Choroid plexus epithelial cell (primary cell): ENCODE measurements at regions not wholly inside any gene's neighbourhood (a gene's known extent, or its start where the extent isn't known, plus 50 kb on each side); places are given as distances from the start of the nearest gene placed in this dataset.

Experiments
- DNase-seq: peaks from one replicate; pipeline ENCODE4 v3.0.0-alpha.2; 2010; ENCODE audit warnings: low read depth
- H3K4me3 ChIP-seq: 2 replicates; pipeline ENCODE4 v1.5.1; 2011; ENCODE audit warnings: low read depth, mild to moderate bottlenecking, control low read depth, low read length, moderate library complexity
- CTCF ChIP-seq: conservative IDR thresholded peaks from 2 replicates; pipeline ENCODE4 v1.5.1; 2011; ENCODE audit warnings: low read depth, mild to moderate bottlenecking, control low read depth, inconsistent platforms, low read length, moderate library complexity

- no peak overlapping the region for H3K4me3 ChIP-seq
- TF ChIP-seq CTCF, result no peak
- no peak for DNase-seq
Measured at GRCh38 chr6:159360306-159360705, 191.1 kb downstream of the FNDC1 start.

- no peak for TF ChIP-seq CTCF
- no peak overlapping the region for H3K4me3 ChIP-seq
- DNase-seq, result no peak
Measured at GRCh38 chr6:159359581-159360297, 190.5 kb downstream of the FNDC1 start.

- H3K4me3 ChIP-seq, result no peak overlapping the region
- TF ChIP-seq CTCF, result no peak
- no peak for DNase-seq
Measured at GRCh38 chr6:159358562-159358961, 189.4 kb downstream of the FNDC1 start.

- no peak for DNase-seq
- no peak overlapping the region for H3K4me3 ChIP-seq
- no peak for TF ChIP-seq CTCF
Measured at GRCh38 chr6:159357211-159357915, 188.2 kb downstream of the FNDC1 start.

GRCh38 chr6:159353193-159353592 lies 184.0 kb downstream of the FNDC1 start:
- no peak overlapping the region for H3K4me3 ChIP-seq
- TF ChIP-seq CTCF, result no peak
- no peak for DNase-seq

- no peak for DNase-seq
- TF ChIP-seq CTCF, result no peak
- no peak overlapping the region for H3K4me3 ChIP-seq
Measured at GRCh38 chr6:159351707-159352106, 182.5 kb downstream of the FNDC1 start.

- no peak overlapping the region for H3K4me3 ChIP-seq
- DNase-seq, result no peak
- TF ChIP-seq CTCF, result no peak
Measured at GRCh38 chr6:159349915-159350314, 180.7 kb downstream of the FNDC1 start.
